ENCODE measurements at regions not wholly inside any gene's neighbourhood (a gene's known extent, or its start where the extent isn't known, plus 50 kb on each side); places are given as distances from the start of the nearest gene placed in this dataset.

- no peak for DNase-seq (ENCODE audit: low read depth in 2 of 2)
These were observed 114.9 kb upstream of the SLC45A1 start for GRCh38 chr1:8203056-8203455.

- no peak for DNase-seq (ENCODE audit: low read depth in 2 of 2)
These were observed 115.6 kb upstream of the SLC45A1 start for GRCh38 chr1:8202182-8202905.

- DNase-seq (ENCODE audit: low read depth in 2 of 2), result no peak
These were observed 116.5 kb upstream of the SLC45A1 start for GRCh38 chr1:8201331-8201861.

DNA sequence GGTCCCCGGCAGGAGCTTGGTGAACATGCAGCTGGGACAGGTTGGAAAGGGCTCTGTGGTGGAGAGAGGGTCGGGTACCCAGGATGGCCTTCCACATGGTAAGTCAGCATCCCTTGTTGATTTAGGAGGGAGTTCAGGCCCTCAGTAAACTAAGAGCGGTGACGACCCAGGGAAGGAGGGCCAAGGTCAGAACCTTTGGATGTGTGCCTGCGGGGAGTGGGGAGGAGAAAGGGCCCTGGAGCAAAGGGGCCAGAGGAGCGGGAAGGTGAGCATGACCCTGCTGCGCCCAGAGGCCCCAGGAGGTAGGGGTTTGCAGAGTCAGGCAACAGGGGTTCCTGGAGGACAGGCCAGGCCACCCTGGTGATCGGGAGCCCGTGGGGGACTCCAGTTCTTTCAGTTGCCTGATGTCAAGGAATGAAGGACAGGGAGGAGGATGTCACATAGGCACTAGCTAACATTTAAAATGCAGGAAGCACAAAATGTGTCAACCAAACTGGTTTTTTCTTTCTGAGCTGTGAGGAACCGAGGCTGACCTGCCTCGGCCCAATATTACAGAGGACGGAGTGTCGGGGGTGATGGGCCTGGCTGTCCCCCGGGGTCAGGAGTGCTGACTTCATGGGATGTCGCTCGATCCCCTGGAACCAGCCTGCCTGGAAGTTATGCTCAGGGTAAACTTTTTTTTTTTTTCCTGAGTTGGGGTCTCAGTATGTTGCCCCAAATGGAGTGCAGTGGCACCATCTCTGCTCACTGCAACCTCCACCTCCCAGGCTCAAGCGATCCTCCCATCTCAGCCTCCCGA is 117.4 kb upstream of the SLC45A1 start:
- DNase-seq (ENCODE audit: low read depth in 2 of 2), result no peak

GRCh38 chr1:8198522-8198921 is 119.4 kb upstream of the SLC45A1 start:
- DNase-seq (ENCODE audit: low read depth in 2 of 2), result no peak

DNA sequence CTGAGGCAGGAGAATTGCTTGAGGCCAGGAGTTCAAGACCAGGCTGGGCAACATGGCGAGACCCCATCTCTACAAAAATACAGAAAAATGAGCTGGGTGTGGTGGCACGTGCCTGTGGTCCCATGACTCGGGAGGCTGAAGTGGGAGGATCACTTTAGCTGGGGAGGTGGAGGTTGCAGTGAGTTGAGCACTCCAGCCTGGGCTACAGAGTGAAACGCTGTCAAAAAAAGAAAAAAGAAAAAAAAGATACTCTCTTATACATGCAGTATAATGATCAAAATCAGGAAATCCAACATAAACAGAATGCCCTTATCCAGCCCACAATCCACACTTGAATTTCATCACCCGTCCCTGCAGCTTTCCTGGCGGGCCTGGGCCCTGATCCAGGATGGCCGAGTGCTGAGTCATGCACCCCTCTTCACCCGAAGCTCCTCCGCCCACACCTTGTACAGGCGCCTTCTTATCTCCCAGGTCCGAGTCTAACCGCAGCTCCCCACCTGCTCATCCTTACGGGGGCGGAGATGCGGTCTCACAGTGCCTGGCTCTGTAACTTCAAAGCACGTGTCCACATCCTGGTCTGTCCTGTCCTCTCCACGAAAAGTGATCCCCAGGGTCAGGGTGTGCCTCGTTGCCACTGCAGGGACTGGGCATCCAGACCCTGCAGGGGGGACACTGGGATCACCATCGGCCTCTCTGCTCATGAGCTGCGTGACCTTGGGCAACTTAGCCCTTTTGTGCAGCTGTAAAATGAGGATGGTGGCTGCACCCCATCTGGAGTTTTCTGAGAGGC is 120.2 kb upstream of the SLC45A1 start:
- DNase-seq (ENCODE audit: low read depth in 2 of 2), result no peak

- no peak for DNase-seq (ENCODE audit: low read depth in 2 of 2)
These were observed 123.3 kb upstream of the SLC45A1 start for GRCh38 chr1:8194481-8195227.

- DNase-seq (ENCODE audit: low read depth in 2 of 2), result no peak
These were observed 124.0 kb upstream of the SLC45A1 start for GRCh38 chr1:8193840-8194406.

DNA sequence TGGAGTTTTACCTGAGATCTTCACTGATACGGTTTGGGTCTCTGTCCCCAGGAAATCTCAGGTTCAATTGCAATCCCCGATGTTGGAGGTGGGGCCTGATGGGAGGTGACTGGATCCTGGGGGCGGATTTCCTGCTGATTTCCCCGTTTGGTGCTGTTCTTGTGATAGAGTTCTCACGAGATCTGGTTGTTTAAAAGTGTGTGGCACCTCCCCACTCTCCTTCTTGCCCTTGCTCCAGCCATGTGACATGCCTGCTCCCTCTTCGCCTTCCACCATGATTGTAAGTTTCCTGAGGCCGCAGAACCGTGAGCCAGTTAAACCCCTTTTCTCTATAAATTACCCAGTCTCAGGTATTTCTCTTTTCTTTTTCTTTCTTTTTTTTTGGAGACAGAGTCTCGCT is 126.4 kb upstream of the SLC45A1 start:
- DNase-seq (ENCODE audit: low read depth in 2 of 2), result no peak

GRCh38 chr1:8189931-8190483 is 127.9 kb upstream of the SLC45A1 start:
- no peak for DNase-seq (ENCODE audit: low read depth in 2 of 2)

GRCh38 chr1:8185400-8185799 is 132.5 kb upstream of the SLC45A1 start:
- no peak for DNase-seq (ENCODE audit: low read depth in 2 of 2)

DNA sequence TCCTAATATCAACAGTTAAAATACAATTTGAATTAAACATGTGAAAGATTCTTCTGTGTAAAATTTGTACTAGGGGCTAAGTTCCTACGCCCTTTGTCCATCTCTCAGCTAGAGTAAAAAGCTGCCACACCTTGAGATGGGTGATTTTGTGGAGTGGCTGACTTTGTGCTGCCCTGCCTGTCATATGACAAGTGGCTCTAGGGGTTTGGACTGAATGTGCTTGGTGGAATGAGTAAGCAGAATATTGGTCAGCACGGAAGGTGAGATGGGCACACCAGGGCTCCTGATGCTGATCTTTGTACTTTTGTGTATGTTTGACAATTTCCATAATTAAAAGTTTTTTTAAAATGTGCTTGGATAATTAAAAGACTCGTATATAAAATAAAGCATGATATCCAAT is 133.6 kb upstream of the SLC45A1 start:
- no peak for DNase-seq (ENCODE audit: low read depth in 2 of 2)

GRCh38 chr1:8182034-8182761 is 135.7 kb upstream of the SLC45A1 start:
- no peak for DNase-seq (ENCODE audit: low read depth in 2 of 2)

DNA sequence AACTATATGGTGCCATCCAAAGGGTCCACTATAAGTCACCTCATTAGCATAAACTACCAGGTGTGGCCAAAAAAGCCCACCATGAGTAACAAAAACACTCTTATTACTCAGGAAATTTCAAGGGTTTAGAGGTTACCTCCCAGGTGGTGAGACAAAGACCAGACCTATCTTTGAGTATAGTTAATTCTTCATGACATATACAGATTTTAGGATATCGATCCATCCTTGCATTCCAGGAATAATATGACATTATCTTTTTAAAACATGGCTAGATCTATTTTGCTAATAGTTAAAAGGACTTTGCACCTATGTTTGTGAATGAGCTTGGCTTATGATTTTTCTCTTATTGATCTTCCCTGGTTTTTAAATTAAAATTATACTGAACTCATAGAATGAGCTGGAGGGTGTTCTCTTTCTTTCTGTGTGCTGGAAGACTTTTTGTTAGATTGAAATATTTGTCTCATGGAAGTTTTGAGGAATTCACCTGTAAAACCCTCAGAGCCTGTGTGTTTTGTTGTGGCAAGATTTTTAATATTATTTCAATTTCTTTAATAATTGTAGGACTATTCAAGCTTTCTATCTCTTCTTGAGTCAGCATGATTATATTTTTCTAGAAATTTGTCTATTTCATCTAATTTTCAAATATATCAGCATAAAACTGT is 138.7 kb upstream of the SLC45A1 start:
- DNase-seq (ENCODE audit: low read depth in 2 of 2), result no peak

- no peak for DNase-seq (ENCODE audit: low read depth in 2 of 2)
These were observed 141.6 kb upstream of the SLC45A1 start for GRCh38 chr1:8176279-8176678.

DNA sequence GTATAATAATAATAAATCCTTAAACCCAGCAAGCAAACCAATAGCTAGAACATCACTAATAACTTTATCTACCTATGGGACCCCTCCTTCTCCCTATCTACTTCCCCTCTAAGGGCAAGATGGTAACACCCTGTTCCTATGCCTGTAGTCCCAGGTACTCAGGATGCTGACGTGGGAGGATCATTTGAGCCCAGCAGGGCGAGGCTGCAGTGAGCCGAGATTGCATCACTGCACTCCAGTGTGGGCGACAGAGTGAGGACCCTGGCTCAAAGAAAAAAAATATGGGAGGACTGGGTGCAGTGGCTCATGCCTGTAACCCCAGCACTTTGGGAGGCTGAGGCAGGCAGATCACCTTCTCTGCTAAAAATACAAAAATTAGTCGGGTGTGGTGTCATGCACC is 143.1 kb upstream of the SLC45A1 start:
- no peak for DNase-seq (ENCODE audit: low read depth in 2 of 2)

GRCh38 chr1:8171751-8172464 is 145.8 kb upstream of the ERRFI1 start:
- DNase-seq (ENCODE audit: low read depth in 2 of 2), result no peak

- no peak for DNase-seq (ENCODE audit: low read depth in 2 of 2)
These were observed 144.1 kb upstream of the ERRFI1 start for GRCh38 chr1:8170059-8170835.

Data from stimulated activated CD4-positive, alpha-beta T cell treated with anti-CD3 and anti-CD28 coated beads, Interleukin-4, amount 100 ng/mL, for 48 hours (primary cell).